HG02870 (cell line): ENCODE measurements at regions not wholly inside any gene's neighbourhood (a gene's known extent, or its start where the extent isn't known, plus 50 kb on each side); places are given as distances from the start of the nearest gene placed in this dataset.

Experiments
- ATAC-seq: cut with Tn5 transposase; IDR thresholded peaks from one replicate; pipeline ENCODE4 v1.9.1; 2021; ENCODE audit warnings: mild to moderate bottlenecking, moderate library complexity; ENCODE audit not compliant: unreplicated experiment

- ATAC-seq = no peak
These were observed 138.3 kb upstream of the PLET1 start for GRCh38 chr11:112398798-112399478.

- no peak for ATAC-seq
These were observed 139.9 kb upstream of the PLET1 start for GRCh38 chr11:112400476-112401014.

DNA sequence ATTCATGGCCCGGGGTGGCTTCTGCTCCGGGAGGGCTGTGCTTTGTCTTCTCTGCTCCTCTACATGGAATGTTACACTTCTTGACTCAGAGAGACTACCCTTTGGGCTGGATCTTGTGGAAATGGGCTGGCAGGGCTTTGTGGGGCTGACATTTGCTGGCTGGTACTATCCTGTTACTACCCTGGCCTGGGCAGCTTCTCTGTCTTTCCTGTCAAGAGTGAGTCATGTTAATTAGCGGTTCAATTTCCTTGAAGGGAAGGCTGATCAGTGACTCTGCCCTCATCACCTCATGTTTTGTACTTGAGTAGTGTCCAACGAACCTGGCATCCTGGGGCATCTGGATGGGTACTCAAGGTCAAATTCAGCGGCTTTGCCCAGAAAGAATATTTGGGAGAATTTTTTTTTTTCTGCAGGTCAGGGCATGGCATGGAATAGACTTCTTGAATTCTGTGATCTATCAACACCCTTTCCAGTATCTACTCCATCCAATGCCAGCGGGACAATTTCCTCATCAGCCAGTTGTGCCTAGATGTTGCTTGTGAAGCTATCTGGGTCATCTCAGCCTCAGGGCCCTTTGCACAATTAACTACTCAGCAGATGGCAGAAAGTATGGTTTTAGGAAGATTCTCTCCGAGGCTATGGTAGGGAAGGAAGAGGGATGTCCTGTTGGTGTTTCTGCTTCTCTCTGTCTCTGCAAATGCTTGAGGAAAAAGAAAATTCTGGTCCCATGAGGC, 140.5 kb upstream of the PLET1 start:
- ATAC-seq = no peak

GRCh38 chr11:112403432-112403831, 142.8 kb upstream of the PLET1 start:
- no peak for ATAC-seq

GRCh38 chr11:112404112-112404511, 143.5 kb upstream of the PLET1 start:
- ATAC-seq = no peak

GRCh38 chr11:112408517-112408916, 147.9 kb upstream of the PLET1 start:
- ATAC-seq = no peak

DNA sequence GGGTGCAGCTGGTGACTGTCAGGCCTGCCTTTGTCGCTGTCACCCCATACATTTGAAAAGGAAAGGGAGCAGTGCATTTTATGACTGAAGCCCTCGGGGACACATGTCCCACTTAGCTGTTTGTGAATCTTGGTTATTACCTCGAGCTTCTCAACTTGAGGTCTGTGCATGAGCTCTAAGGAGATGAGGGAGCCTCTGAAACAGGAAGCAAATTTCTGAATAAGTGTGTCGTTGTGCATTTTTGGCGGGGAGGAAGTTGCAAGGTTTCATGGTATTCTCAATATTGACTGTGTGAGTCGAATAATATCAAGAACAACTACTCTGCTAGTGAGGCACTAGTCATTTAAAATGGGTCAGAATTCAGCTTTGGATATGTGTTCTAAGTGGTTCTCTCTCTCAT, 149.7 kb upstream of the PLET1 start:
- ATAC-seq = no peak

DNA sequence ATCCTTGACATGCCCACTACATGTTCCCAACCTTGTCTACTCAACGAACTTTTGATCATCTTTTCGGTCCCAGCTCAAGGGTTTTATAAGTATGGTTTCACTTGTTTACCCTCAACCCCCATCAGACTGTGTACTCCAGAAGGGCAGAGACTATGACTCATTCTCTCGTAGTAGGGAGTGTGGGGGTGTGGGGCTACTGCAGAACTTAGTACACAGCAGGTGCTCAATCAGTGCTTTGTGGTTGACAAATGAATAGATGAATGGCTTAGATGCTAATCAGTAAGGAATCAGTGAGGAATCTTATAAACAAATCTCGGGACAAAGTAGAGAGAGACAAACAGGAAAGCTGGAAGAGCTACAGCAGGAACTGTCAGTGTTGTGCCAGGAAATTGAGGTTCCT, 151.7 kb upstream of the PLET1 start:
- no peak for ATAC-seq

- ATAC-seq = no peak
These were observed 156.7 kb upstream of the PLET1 start for GRCh38 chr11:112417339-112417738.

DNA sequence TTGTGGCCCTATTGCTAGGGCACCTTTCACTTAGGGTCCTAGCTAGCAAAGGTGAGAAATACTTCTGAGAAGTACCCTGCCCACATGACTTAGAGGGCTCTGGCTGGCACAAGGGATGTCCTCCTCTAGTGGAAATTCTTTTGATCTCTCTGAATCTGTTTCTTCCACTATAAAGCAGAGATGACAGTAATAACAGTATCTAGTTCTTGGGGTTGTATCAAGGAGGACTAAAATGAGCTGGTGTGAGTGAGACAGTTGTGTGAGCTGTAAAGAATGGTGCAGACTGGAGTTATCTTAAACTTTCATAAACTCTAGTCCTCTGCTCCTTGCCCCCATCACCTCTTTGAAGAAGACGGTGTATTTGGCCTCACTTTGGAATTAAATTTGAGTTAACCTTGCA, 157.8 kb upstream of the PLET1 start:
- ATAC-seq = no peak

DNA sequence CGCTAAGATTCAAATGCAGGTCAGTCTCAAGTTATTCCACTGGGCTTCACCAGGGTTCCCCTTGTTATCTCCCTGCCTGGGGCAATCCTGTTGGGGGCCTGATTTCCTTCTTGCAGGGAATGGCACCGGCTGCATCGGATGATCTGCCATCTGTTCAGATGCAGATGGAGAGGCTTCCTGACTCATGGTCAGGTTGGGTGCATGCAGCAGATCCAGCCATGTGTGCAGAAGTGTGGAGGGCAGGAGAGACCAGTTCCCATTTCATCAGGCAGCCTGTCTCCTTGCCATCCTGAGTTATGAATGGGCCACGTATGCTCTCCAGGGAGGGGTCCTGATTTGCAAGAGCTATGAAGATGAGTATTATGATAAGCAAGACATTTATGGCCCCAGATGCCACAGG, 161.2 kb upstream of the PLET1 start:
- ATAC-seq = no peak

DNA sequence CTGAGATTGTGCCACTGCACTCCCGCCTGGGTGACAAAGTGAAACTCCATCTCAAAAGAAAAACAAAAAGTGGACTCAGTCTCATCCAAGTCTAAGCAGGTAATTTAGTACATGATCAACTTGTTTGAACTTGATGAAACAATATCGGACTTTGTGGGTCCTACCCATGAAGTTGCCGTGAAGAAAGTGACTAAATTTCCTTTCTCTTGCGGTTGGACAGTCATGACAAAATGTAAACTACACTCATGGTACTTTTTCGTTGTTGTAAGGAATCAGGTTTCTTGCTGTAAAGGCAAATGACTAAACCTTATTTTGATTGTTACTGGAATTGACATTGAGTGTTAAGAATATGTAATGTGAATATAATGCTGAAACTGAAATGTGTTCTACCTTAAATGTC, 164.5 kb upstream of the PLET1 start:
- ATAC-seq = no peak

DNA sequence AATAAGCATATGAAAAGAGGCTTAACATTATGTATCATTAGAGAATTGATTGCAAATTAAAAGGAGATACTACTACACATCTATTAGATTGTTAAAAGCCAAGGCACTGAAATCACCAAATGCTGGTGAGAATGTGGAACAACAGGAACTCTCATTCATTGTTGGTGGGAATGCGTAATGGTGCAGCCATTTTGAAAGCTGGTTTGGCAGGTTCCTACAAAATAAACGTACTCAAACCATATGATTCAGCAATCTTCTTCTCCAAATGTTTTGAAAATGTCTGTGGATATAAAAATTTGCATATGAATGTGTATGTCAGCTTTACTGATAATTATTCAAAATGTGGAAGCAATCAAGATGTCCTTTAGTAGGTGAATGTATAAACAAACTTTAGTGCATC, 176.4 kb upstream of the PLET1 start:
- ATAC-seq = no peak

DNA sequence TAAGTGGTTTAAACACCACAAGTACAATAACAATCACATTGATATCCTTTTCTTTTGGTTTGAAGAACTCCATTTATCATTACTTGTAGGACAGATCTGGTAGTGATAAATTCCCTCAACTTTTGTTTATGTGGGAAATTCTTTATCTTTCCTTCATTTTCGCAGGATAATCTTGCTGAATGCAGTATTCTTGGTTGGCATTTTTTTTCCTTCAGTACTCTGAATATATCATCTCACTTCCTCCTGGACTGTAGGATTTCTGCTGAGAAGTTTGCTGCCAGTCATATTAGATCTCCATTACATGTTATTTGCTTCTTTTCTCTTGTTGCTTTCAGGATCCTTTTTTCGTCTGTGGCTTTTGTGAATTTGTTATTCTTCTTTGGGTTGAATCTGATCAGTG, 179.0 kb upstream of the PLET1 start:
- ATAC-seq = no peak

DNA sequence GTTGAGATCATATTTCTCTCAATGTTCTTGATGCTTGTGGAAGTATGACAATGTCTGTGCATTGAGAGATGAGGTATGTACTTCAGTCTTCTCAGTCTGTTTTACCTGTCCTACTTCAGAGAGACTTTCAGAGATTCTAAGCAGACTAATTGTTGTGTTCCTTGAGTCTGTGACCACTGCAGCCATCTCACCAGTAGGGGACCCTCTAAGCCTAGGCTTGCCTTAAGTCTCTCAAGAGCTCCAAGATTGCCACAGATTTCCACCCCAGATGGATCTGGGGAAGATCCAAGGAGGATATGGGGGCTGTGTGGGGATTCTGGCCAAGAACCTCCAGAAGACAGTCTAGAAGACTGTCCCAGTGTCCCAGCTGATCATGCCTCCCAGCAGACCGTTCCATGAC, 179.9 kb upstream of the PLET1 start:
- ATAC-seq = no peak

GRCh38 chr11:112448168-112448567, 187.5 kb upstream of the PLET1 start:
- no peak for ATAC-seq

- ATAC-seq = no peak
These were observed 188.1 kb upstream of the PLET1 start for GRCh38 chr11:112448806-112449205.

DNA sequence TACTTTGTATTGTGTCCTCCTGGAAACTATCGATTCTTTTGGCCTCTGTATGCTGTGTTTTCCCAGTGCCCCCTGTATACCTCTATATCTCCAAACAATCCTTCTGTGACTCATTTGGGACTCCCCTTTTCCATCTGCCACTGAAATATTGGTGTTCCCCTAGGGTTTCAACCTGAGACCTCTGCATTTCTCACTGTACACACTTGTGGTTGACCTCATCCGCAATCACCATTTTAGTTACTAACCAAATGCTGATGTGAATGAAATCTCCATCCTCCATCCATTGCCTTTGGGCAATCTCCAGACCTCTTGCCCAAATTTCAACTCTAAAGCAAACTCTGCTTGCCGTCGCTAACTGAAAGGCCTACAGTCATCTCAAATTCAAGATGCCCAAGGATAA, 190.6 kb upstream of the PLET1 start:
- ATAC-seq = no peak

GRCh38 chr11:112453601-112454577, 193.2 kb upstream of the PLET1 start:
- ATAC-seq = no peak

- no peak for ATAC-seq
These were observed 194.2 kb upstream of the PLET1 start for GRCh38 chr11:112454841-112455240.

- no peak for ATAC-seq
These were observed 195.1 kb upstream of the PLET1 start for GRCh38 chr11:112455791-112456190.
